AG04449 (cell line): ENCODE measurements at regions not wholly inside any gene's neighbourhood (a gene's known extent, or its start where the extent isn't known, plus 50 kb on each side); places are given as distances from the start of the nearest gene placed in this dataset.

Source experiments
- CTCF ChIA-PET: fragments of 350-600 bp; formaldehyde crosslinking; extraction: SDS; loops from one replicate; lab custom pipeline; 2021; ENCODE audit warnings: antibody characterized with exemption; lab: Yijun Ruan, JAX
- POLR2A ChIA-PET: fragments of 400-600, 350-600 bp; formaldehyde crosslinking; extraction: SDS; loops from one replicate; lab custom pipeline; 2020; ENCODE audit warnings: antibody characterized with exemption, inconsistent platforms; lab: Yijun Ruan, JAX
- DNase-seq: peaks from one replicate; pipeline ENCODE4 v3.0.0-alpha.2; 2010; ENCODE audit warnings: low read depth, low spot score
- H3K4me3 ChIP-seq: 2 replicates; pipeline ENCODE4 v1.5.1; 2011; ENCODE audit warnings: low read depth, mild to moderate bottlenecking, control low read depth, low read length
- CTCF ChIP-seq: IDR thresholded peaks from one replicate; pipeline ENCODE4 v1.5.1; 2011; ENCODE audit warnings: mild to moderate bottlenecking, moderate library complexity, low read length, control low read depth, inconsistent platforms; ENCODE audit not compliant: insufficient read depth; ENCODE audit errors: missing control alignments

GRCh38 chr11:116267146-116267545 is 505.6 kb downstream of the BUD13 start:
- ChIA-PET CTCF (no interaction called here), POLR2A (no interaction called here)
- no peak for DNase-seq
- no peak for TF ChIP-seq CTCF
- no peak overlapping the region for H3K4me3 ChIP-seq

- ChIA-PET CTCF (no interaction called here), POLR2A (no interaction called here)
- no peak overlapping the region for H3K4me3 ChIP-seq
- no peak for DNase-seq
- TF ChIP-seq CTCF = no peak
Observed at GRCh38 chr11:116263770-116264169, 509.0 kb downstream of the BUD13 start.

- H3K4me3 ChIP-seq = no peak overlapping the region
- no peak for DNase-seq
- no peak for TF ChIP-seq CTCF
- ChIA-PET CTCF (no interaction called here), POLR2A (no interaction called here)
Observed at GRCh38 chr11:116263019-116263418, 509.8 kb downstream of the BUD13 start.

GRCh38 chr11:116262370-116262769 is 510.4 kb downstream of the BUD13 start:
- CTCF ChIA-PET = no interaction called here
- no peak for DNase-seq
- H3K4me3 ChIP-seq = no peak overlapping the region
- TF ChIP-seq CTCF = no peak
- POLR2A ChIA-PET = no interaction called here

- ChIA-PET POLR2A (no interaction called here), CTCF (no interaction called here)
- no peak for DNase-seq
- H3K4me3 ChIP-seq = no peak overlapping the region
- no peak for TF ChIP-seq CTCF
Observed at GRCh38 chr11:116261606-116262005, 511.2 kb downstream of the BUD13 start.

GRCh38 chr11:116258821-116259220 is 514.0 kb downstream of the BUD13 start:
- H3K4me3 ChIP-seq = no peak overlapping the region
- no peak for TF ChIP-seq CTCF
- CTCF ChIA-PET = no interaction called here
- DNase-seq = no peak
- POLR2A ChIA-PET = no interaction called here

GRCh38 chr11:116257883-116258282 is 514.9 kb downstream of the BUD13 start:
- no peak for TF ChIP-seq CTCF
- POLR2A ChIA-PET = no interaction called here
- DNase-seq = no peak
- CTCF ChIA-PET = no interaction called here
- no peak overlapping the region for H3K4me3 ChIP-seq
